ENCODE measurements at regions not wholly inside any gene's neighbourhood (a gene's known extent, or its start where the extent isn't known, plus 50 kb on each side); places are given as distances from the start of the nearest gene placed in this dataset.

- no peak for DNase-seq (ENCODE audit: extremely low spot score)
- intact Hi-C loops (cut with DNase I) = no loop called here
- no peak overlapping the region for H3K4me3 ChIP-seq
- H3K9me3 ChIP-seq = no peaks in the 10 kb centered on the region
- no peak for TF ChIP-seq POLR2AphosphoS5 (IDR thresholded peaks at IDR 0.05)
- TF ChIP-seq POLR2A (IDR thresholded peaks at IDR 0.05; ENCODE audit: low read depth) = no peak
- no peak for TF ChIP-seq CTCF (IDR thresholded peaks at IDR 0.05)
- no peak for TF ChIP-seq EP300 (IDR thresholded peaks at IDR 0.05)
- H3K27ac ChIP-seq (replicated peaks in 1 of 4) = no peak overlapping the region
- no peaks in the 10 kb centered on the region for H3K36me3 ChIP-seq
- 88% methylated on average over 2 of the region's 2 CpGs for WGBS
- no peaks in the 10 kb centered on the region for H3K27me3 ChIP-seq
- H3K4me1 ChIP-seq = no peaks in the 10 kb centered on the region
Observed at GRCh38 chr21:19844334-19844733, 1153.9 kb upstream of the NCAM2 start.

- H3K36me3 ChIP-seq = no peaks in the 10 kb centered on the region
- TF ChIP-seq CTCF (IDR thresholded peaks at IDR 0.05) (no peak), POLR2AphosphoS5 (IDR thresholded peaks at IDR 0.05) (no peak), POLR2A (IDR thresholded peaks at IDR 0.05; ENCODE audit: low read depth) (no peak), EP300 (IDR thresholded peaks at IDR 0.05) (no peak)
- H3K4me3 ChIP-seq = no peak overlapping the region
- H3K27me3 ChIP-seq = no peaks in the 10 kb centered on the region
- H3K4me1 ChIP-seq = no peaks in the 10 kb centered on the region
- DNase-seq (ENCODE audit: extremely low spot score) = no peak
- H3K9me3 ChIP-seq = no peaks in the 10 kb centered on the region
- WGBS = 88% methylated on average over 1 of the region's 1 CpG
- no peak overlapping the region for H3K27ac ChIP-seq (replicated peaks in 1 of 4)
- intact Hi-C loops (cut with DNase I) = no loop called here
Observed at GRCh38 chr21:19850157-19850556, 1148.1 kb upstream of the NCAM2 start.

GRCh38 chr21:19853061-19853460 lies 1145.1 kb upstream of the NCAM2 start:
- 92% methylated on average over 10 of the region's 10 CpGs for WGBS
- intact Hi-C loops (cut with DNase I) = no loop called here
- Histone ChIP-seq H3K4me3 (no peak overlapping the region), H3K9me3 (no peaks in the 10 kb centered on the region), H3K27ac (replicated peaks in 1 of 4) (no peak overlapping the region), H3K4me1 (no peaks in the 10 kb centered on the region), H3K27me3 (no peaks in the 10 kb centered on the region), H3K36me3 (no peaks in the 10 kb centered on the region)
- TF ChIP-seq POLR2A (IDR thresholded peaks at IDR 0.05; ENCODE audit: low read depth) (no peak), CTCF (IDR thresholded peaks at IDR 0.05) (no peak)
- no peak for DNase-seq (ENCODE audit: extremely low spot score)

- Histone ChIP-seq H3K27me3 (no peaks in the 10 kb centered on the region), H3K4me3 (no peak overlapping the region), H3K36me3 (no peaks in the 10 kb centered on the region), H3K4me1 (no peaks in the 10 kb centered on the region), H3K27ac (replicated peaks in 1 of 4) (no peak overlapping the region), H3K9me3 (no peaks in the 10 kb centered on the region)
- 88% methylated on average over 13 of the region's 22 CpGs for WGBS
- intact Hi-C loops (cut with DNase I) = no loop called here
- TF ChIP-seq POLR2AphosphoS5 (IDR thresholded peaks at IDR 0.05) (no peak), CTCF (IDR thresholded peaks at IDR 0.05) (no peak), POLR2A (IDR thresholded peaks at IDR 0.05; ENCODE audit: low read depth) (no peak), EP300 (IDR thresholded peaks at IDR 0.05) (no peak)
- DNase-seq (ENCODE audit: extremely low spot score) = no peak
Observed at GRCh38 chr21:19853709-19854575, 1144.3 kb upstream of the NCAM2 start.

- H3K4me1 ChIP-seq = no peaks in the 10 kb centered on the region
- H3K27ac ChIP-seq (replicated peaks in 1 of 4) = no peak overlapping the region
- H3K36me3 ChIP-seq = no peaks in the 10 kb centered on the region
- WGBS = 94% methylated on average over 2 of the region's 3 CpGs
- no peak for DNase-seq (ENCODE audit: extremely low spot score)
- no peaks in the 10 kb centered on the region for H3K27me3 ChIP-seq
- TF ChIP-seq POLR2AphosphoS5 (IDR thresholded peaks at IDR 0.05) (no peak), POLR2A (IDR thresholded peaks at IDR 0.05; ENCODE audit: low read depth) (no peak), EP300 (IDR thresholded peaks at IDR 0.05) (no peak), CTCF (IDR thresholded peaks at IDR 0.05) (no peak)
- intact Hi-C loops (cut with DNase I) = no loop called here
- no peak overlapping the region for H3K4me3 ChIP-seq
- H3K9me3 ChIP-seq = no peaks in the 10 kb centered on the region
Observed at GRCh38 chr21:19855522-19855921, 1142.7 kb upstream of the NCAM2 start.
